BLaER1 (cell line): ENCODE measurements at regions not wholly inside any gene's neighbourhood (a gene's known extent, or its start where the extent isn't known, plus 50 kb on each side); places are given as distances from the start of the nearest gene placed in this dataset.

Source experiments
- H3K27ac ChIP-seq: shearing (Covaris generic); formaldehyde crosslinking; 2 replicates; pipeline ENCODE4 v1.8.1; 2022
- H3K27me3 ChIP-seq: shearing (Covaris generic); formaldehyde crosslinking; 2 replicates; pipeline ENCODE4 v1.8.1; 2022
- H3K36me3 ChIP-seq: shearing (Covaris generic); formaldehyde crosslinking; 2 replicates; pipeline ENCODE4 v1.8.1; 2022
- H3K4me1 ChIP-seq: shearing (Covaris generic); formaldehyde crosslinking; 2 replicates; pipeline ENCODE4 v1.8.1; 2022
- H3K4me2 ChIP-seq: shearing (Covaris generic); formaldehyde crosslinking; 2 replicates; pipeline ENCODE4 v1.8.1; 2022
- H3K4me3 ChIP-seq: shearing (Covaris generic); formaldehyde crosslinking; 2 replicates; pipeline ENCODE4 v1.8.1; 2022
- H3K9ac ChIP-seq: shearing (Covaris generic); formaldehyde crosslinking; 2 replicates; pipeline ENCODE4 v1.8.1; 2022
- H3K9me3 ChIP-seq: shearing (Covaris generic); formaldehyde crosslinking; 2 replicates; pipeline ENCODE4 v1.8.1; 2022
- H4K20me1 ChIP-seq: shearing (Covaris generic); formaldehyde crosslinking; 2 replicates; pipeline ENCODE4 v1.8.1; 2022
- Cebpa-rat ChIP-seq: shearing (Covaris generic); IDR thresholded peaks from 2 replicates; pipeline ENCODE4 v1.8.1; 2022

- TF ChIP-seq Cebpa-rat, result no peak
- no peaks in the 10 kb centered on the region for H3K4me1 ChIP-seq
- H3K27me3 ChIP-seq, result no peaks in the 10 kb centered on the region
- no peak overlapping the region for H3K4me2 ChIP-seq
- no peaks in the 10 kb centered on the region for H3K9me3 ChIP-seq
- no peaks in the 10 kb centered on the region for H4K20me1 ChIP-seq
- H3K4me3 ChIP-seq, result no peak overlapping the region
- no peaks in the 10 kb centered on the region for H3K36me3 ChIP-seq
- no peak overlapping the region for H3K9ac ChIP-seq
- H3K27ac ChIP-seq, result no peak overlapping the region
These were observed 1597.9 kb upstream of the ACVR2A start for GRCh38 chr2:146246736-146247523.

GRCh38 chr2:146246002-146246735 is 1598.7 kb upstream of the ACVR2A start:
- H3K4me1 ChIP-seq, result no peaks in the 10 kb centered on the region
- H3K36me3 ChIP-seq, result no peaks in the 10 kb centered on the region
- no peak overlapping the region for H3K4me2 ChIP-seq
- no peaks in the 10 kb centered on the region for H3K9me3 ChIP-seq
- no peak overlapping the region for H3K9ac ChIP-seq
- no peaks in the 10 kb centered on the region for H3K27me3 ChIP-seq
- H3K27ac ChIP-seq, result no peak overlapping the region
- no peaks in the 10 kb centered on the region for H4K20me1 ChIP-seq
- no peak for TF ChIP-seq Cebpa-rat
- no peak overlapping the region for H3K4me3 ChIP-seq

- H4K20me1 ChIP-seq, result no peaks in the 10 kb centered on the region
- TF ChIP-seq Cebpa-rat, result no peak
- H3K4me2 ChIP-seq, result no peak overlapping the region
- no peak overlapping the region for H3K9ac ChIP-seq
- no peaks in the 10 kb centered on the region for H3K27me3 ChIP-seq
- H3K27ac ChIP-seq, result no peak overlapping the region
- no peaks in the 10 kb centered on the region for H3K36me3 ChIP-seq
- H3K4me3 ChIP-seq, result no peak overlapping the region
- no peaks in the 10 kb centered on the region for H3K4me1 ChIP-seq
- no peaks in the 10 kb centered on the region for H3K9me3 ChIP-seq
These were observed 1600.0 kb upstream of the ACVR2A start for GRCh38 chr2:146244830-146245229.

DNA sequence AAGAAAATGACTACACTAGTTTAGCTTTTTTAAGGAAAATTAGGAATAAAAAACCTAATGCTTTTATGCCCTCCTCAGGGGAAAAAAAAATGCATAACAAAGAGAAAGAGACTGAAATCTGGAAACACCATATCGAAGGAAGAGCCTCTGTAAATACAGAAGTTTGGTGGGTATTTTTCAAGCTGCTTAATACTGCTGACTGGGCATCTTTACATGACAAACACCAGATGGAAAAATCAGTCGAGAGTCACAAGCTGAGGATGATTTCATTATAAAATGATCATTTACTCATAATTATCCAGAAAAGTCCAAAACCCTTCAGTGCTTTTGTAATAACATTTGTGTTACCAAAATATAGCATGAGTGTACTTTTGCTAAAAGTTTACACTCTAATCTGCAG is 1600.7 kb upstream of the ACVR2A start:
- TF ChIP-seq Cebpa-rat, result no peak
- no peaks in the 10 kb centered on the region for H4K20me1 ChIP-seq
- H3K4me1 ChIP-seq, result no peaks in the 10 kb centered on the region

DNA sequence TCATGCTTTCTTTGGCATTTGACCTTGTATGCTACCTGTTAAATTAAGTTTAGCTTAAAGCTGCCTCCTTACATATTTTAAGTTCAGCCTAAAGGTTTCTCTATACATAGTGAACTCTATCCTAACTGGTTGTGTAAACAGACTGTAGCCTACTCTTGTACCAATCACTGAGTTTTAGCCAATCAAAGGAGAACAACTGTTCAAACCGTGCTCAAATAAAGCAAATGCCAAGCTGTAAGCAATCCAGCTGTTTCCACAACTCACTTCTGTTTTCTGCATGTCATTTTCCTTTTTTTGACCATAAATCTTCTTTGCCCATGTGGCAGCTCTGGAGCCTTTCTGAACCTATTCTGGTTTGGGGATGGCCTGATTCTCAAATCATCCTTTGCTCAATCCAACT is 1603.8 kb upstream of the ACVR2A start:
- TF ChIP-seq Cebpa-rat, result no peak
- no peaks in the 10 kb centered on the region for H3K4me1 ChIP-seq
- no peaks in the 10 kb centered on the region for H4K20me1 ChIP-seq
- H3K4me3 ChIP-seq, result no peak overlapping the region
- H3K36me3 ChIP-seq, result no peaks in the 10 kb centered on the region
- H3K9ac ChIP-seq, result no peak overlapping the region
- no peak overlapping the region for H3K27ac ChIP-seq
- no peaks in the 10 kb centered on the region for H3K9me3 ChIP-seq
- H3K4me2 ChIP-seq, result no peak overlapping the region
- H3K27me3 ChIP-seq, result no peaks in the 10 kb centered on the region

More for the DNA sequence above, 1600.7 kb upstream of the ACVR2A start:
- Histone ChIP-seq H3K27me3 (no peaks in the 10 kb centered on the region), H3K4me3 (no peak overlapping the region), H3K36me3 (no peaks in the 10 kb centered on the region), H3K4me2 (no peak overlapping the region), H3K27ac (no peak overlapping the region), H3K9ac (no peak overlapping the region), H3K9me3 (no peaks in the 10 kb centered on the region)

DNA sequence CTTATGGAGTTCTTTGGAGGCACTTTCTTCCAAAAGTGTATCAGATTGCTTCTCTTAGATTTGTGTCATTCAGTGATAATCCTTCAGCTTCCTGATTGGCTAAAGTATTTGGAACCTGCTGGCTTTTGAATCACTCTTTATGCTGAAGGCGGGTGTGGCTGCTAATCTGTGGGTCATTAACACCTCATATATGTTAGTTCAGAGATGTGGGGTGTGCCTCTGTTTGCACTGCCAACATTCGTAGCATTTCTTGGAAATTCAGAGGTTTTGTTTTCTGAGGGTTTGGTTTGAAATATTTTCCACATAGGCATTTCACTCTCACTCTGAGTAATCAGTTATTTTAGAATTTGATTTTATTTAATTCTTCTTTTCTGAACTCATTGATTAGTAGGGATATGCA is 1604.4 kb upstream of the ACVR2A start:
- H3K4me2 ChIP-seq, result no peak overlapping the region
- no peak overlapping the region for H3K9ac ChIP-seq
- no peaks in the 10 kb centered on the region for H4K20me1 ChIP-seq
- no peak overlapping the region for H3K27ac ChIP-seq
- no peak overlapping the region for H3K4me3 ChIP-seq
- H3K4me1 ChIP-seq, result no peaks in the 10 kb centered on the region
- no peaks in the 10 kb centered on the region for H3K9me3 ChIP-seq
- no peak for TF ChIP-seq Cebpa-rat
- no peaks in the 10 kb centered on the region for H3K36me3 ChIP-seq
- H3K27me3 ChIP-seq, result no peaks in the 10 kb centered on the region

DNA sequence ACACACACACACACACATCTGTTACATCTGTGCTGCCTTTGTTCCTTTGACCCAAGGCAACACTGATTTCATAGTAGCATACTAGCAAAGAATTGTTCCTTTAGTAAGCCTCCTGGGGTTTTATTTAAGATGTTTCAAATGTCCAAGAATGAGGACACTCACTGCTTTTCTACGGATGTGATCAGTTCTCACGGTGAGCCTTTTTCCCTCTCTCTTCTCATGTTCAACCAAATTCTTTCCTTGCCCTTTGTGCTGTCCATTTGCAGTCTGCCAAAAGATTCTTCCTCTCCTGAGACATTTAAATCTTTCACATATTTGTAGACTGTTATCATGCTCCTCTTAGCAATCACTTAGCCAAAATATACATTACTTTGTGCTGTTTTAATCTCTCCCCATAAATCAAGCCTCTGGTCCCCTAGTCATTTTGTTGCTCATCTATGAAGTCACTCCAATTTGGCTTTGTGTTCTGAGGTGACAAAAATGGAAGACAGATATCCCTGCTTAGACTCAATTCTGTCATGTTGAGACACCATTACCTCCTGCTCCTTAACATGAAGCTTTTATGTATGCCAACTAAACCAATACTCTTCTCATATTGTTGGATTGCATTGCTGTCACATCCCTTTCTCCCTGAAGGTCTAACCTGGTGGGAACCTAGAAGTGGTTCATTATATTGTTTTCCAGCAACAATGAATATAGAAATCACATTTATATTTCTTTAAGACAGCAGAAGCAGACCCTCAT is 1605.3 kb upstream of the ACVR2A start:
- no peaks in the 10 kb centered on the region for H3K36me3 ChIP-seq
- no peaks in the 10 kb centered on the region for H3K9me3 ChIP-seq
- no peak for TF ChIP-seq Cebpa-rat
- no peak overlapping the region for H3K9ac ChIP-seq
- no peaks in the 10 kb centered on the region for H3K27me3 ChIP-seq
- no peaks in the 10 kb centered on the region for H3K4me1 ChIP-seq
- H3K4me3 ChIP-seq, result no peak overlapping the region
- H4K20me1 ChIP-seq, result no peaks in the 10 kb centered on the region
- H3K27ac ChIP-seq, result no peak overlapping the region
- no peak overlapping the region for H3K4me2 ChIP-seq

DNA sequence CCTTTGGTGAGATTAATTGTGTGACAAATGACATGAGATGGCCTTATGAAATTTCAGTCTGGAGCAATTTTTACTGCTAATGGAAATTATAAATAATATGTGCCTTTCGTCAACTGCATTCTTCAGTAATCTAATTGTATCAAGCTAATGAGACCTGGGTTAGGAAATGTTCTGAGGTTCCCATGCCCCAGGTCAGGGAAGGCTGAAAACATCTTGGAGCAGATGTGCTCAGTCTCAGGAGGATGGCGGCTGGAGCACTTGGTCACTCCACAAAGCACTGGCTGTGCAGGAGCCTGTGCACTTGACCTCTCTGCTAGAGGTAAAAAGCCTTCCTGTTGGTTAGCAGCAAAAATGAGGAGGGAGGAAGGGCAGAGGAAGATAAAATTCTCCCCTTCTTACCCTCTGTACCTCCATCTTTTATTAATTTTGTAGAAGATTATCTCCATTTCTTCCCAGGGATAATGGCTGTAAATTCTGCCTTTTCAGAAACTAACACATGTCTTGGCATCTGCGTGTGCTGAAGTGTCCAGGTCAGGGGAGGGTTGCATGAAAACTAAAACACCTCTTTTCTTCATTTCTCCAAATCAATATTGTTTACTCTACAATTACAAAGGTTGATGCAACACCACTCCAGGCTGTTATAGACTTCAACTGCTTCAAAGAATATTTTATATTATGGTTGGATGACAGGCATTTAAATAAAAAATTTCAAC is 1606.4 kb upstream of the ACVR2A start:
- H3K36me3 ChIP-seq, result no peaks in the 10 kb centered on the region
- no peak overlapping the region for H3K27ac ChIP-seq

GRCh38 chr2:146235158-146235557 is 1609.7 kb upstream of the ACVR2A start:
- Histone ChIP-seq H3K4me3 (no peak overlapping the region), H3K27me3 (no peaks in the 10 kb centered on the region), H4K20me1 (no peaks in the 10 kb centered on the region), H3K27ac (no peak overlapping the region), H3K9me3 (no peaks in the 10 kb centered on the region), H3K4me2 (no peak overlapping the region), H3K36me3 (no peaks in the 10 kb centered on the region), H3K9ac (no peak overlapping the region), H3K4me1 (no peaks in the 10 kb centered on the region)
- TF ChIP-seq Cebpa-rat, result no peak

More for the DNA sequence above, 1606.4 kb upstream of the ACVR2A start:
- no peak for TF ChIP-seq Cebpa-rat
- H4K20me1 ChIP-seq, result no peaks in the 10 kb centered on the region
- no peaks in the 10 kb centered on the region for H3K9me3 ChIP-seq
- H3K4me2 ChIP-seq, result no peak overlapping the region
- no peaks in the 10 kb centered on the region for H3K27me3 ChIP-seq
- no peak overlapping the region for H3K4me3 ChIP-seq
- no peaks in the 10 kb centered on the region for H3K4me1 ChIP-seq
- no peak overlapping the region for H3K9ac ChIP-seq
